Transverse colon (tissue), 4 donors: ENCODE measurements at regions not wholly inside any gene's neighbourhood (a gene's known extent, or its start where the extent isn't known, plus 50 kb on each side); places are given as distances from the start of the nearest gene placed in this dataset.

Experiments
- DNase-seq: peaks from one replicate; pipeline ENCODE4 v3.0.0-alpha.2; 2019
- H3K27ac ChIP-seq, 4 donors: fragments of 200-600 bp; sonication (generic); 2 replicates each; pipeline ENCODE4 v1.5.1; 2016 to 2018; ENCODE audit warnings: inconsistent platforms in 4 of 4
- H3K27me3 ChIP-seq: fragments of 200-600 bp; sonication (generic); 2 replicates; pipeline ENCODE4 v1.5.1; 2017; ENCODE audit warnings: inconsistent platforms
- H3K36me3 ChIP-seq, 4 donors: fragments of 200-600 bp; sonication (generic); 2 replicates each; pipeline ENCODE4 v1.5.1; 2017 to 2019; ENCODE audit warnings: inconsistent platforms in 4 of 4
- H3K4me1 ChIP-seq, 4 donors: fragments of 200-600 bp; sonication (generic); 2 replicates each; pipeline ENCODE4 v1.5.1; 2017 to 2020; ENCODE audit warnings: inconsistent platforms in 4 of 4
- H3K4me3 ChIP-seq, 4 donors: fragments of 200-600 bp; sonication (generic); 1 replicate in 1 of 4; 2 replicates in 3 of 4; pipeline versions ENCODE4 v1.5.1 to v1.6.1; 2017 to 2019; ENCODE audit warnings: inconsistent platforms in 4 of 4
- H3K9me3 ChIP-seq, 2 donors: fragments of 200-600 bp; sonication (generic); 2 replicates each; pipeline ENCODE4 v1.5.1; 2017 to 2019; ENCODE audit warnings: inconsistent platforms in 2 of 2
- CTCF ChIP-seq, 5 experiments: fragments of 200-600 bp in 3 of 5; fragments of 450-650 bp in 2 of 5; sonication (generic) in 3 of 5; IDR thresholded peaks; 1 replicate in 2 of 5; 2 replicates in 3 of 5; pipeline ENCODE4 v1.5.1; 2016 to 2017; ENCODE audit warnings: antibody characterized with exemption in 5 of 5, inconsistent platforms in 3 of 5, mild to moderate bottlenecking in 2 of 5, moderate library complexity in 1 of 5
- EP300 ChIP-seq: sonication (generic); formaldehyde crosslinking; IDR thresholded peaks from one replicate; pipeline ENCODE4 v1.6.1; 2017; ENCODE audit warnings: antibody characterized with exemption, low read depth
- POLR2A ChIP-seq: fragments of 450-650 bp; IDR thresholded peaks from one replicate; pipeline ENCODE4 v1.6.1; 2016; ENCODE audit warnings: antibody characterized with exemption, mild to moderate bottlenecking, moderate library complexity
- POLR2AphosphoS5 ChIP-seq, 3 donors: sonication (generic); formaldehyde crosslinking; IDR thresholded peaks; one replicate each; pipeline ENCODE4 v1.6.1; 2016; ENCODE audit warnings: antibody characterized with exemption in 3 of 3
- WGBS, 2 donors: methylation state at CpG; one replicate each; pipeline ENCODE4 v1.1.5; 2018; ENCODE audit warnings: low coverage in 1 of 2; 5-methylcytosine and 5-hydroxymethylcytosine counted together
- in situ Hi-C, 4 donors: fragments of 200-750 bp; cut with MboI; loops; one replicate each; pipeline versions ENCODE4 v1.15.0 to v1.15.1; 2017; ENCODE audit warnings: low sequenced_read_pairs in 3 of 4, low pct_ligation_motif_present in 1 of 4, low pct_unique_long_range_greater_than_20kb in 1 of 4
- intact Hi-C: fragments of 100-400 bp; cut with DNase I; formaldehyde crosslinking; loops from one replicate; pipeline ENCODE4 v1.15.1; 2023; ENCODE audit warnings: low total_unique reads

GRCh38 chr12:92417373-92417772 lies 271.7 kb upstream of the BTG1 start:
- intact Hi-C loops (no loop called here), in situ Hi-C loops (no loop called here)
- H3K27me3 ChIP-seq, result no peaks in the 10 kb centered on the region
- H3K4me3 ChIP-seq, result no peak overlapping the region
- DNase-seq, result no peak
- H3K36me3 ChIP-seq, result no peaks in the 10 kb centered on the region
- peaks cover 0 to 10% (median 0%) of the 10 kb centered on the region in 4 donors for H3K4me1 ChIP-seq
- H3K9me3 ChIP-seq, result no peaks in the 10 kb centered on the region
- 94 to 95% methylated on average over 2 of the region's 2 CpGs for WGBS, 2 donors
- H3K27ac ChIP-seq, result no peak overlapping the region
- TF ChIP-seq CTCF (IDR thresholded peaks at IDR 0.05), result no peak
- no peak for TF ChIP-seq EP300
- no peak for TF ChIP-seq POLR2AphosphoS5 (IDR thresholded peaks at IDR 0.05)
- no peak for TF ChIP-seq POLR2A

- Histone ChIP-seq H3K27ac (no peak overlapping the region), H3K9me3 (no peaks in the 10 kb centered on the region), H3K4me3 (no peak overlapping the region), H3K36me3 (no peaks in the 10 kb centered on the region), H3K4me1 (peaks cover 0 to 10% (median 0%) of the 10 kb centered on the region in 4 donors), H3K27me3 (no peaks in the 10 kb centered on the region)
- intact Hi-C loops (no loop called here), in situ Hi-C loops (no loop called here)
- 90 to 94% methylated on average over 4 of the region's 4 CpGs for WGBS, 2 donors
- DNase-seq, result no peak
- TF ChIP-seq POLR2A, result no peak
Measured at GRCh38 chr12:92416385-92416812, 270.8 kb upstream of the BTG1 start.

- TF ChIP-seq CTCF (IDR thresholded peaks at IDR 0.05) (peak in 1 of 5 experiments; percentile 18), POLR2AphosphoS5 (IDR thresholded peaks at IDR 0.05) (no peak)
- in situ Hi-C loops (no loop called here), intact Hi-C loops (no loop called here)
Measured at GRCh38 chr12:92414170-92415070, 268.8 kb upstream of the BTG1 start.

GRCh38 chr12:92413286-92413685 lies 267.6 kb upstream of the BTG1 start:
- in situ Hi-C loops (no loop called here), intact Hi-C loops (no loop called here)
- 94 to 100% methylated on average over 2 to 3 of the region's 3 CpGs for WGBS, 2 donors
- no peak for DNase-seq
- TF ChIP-seq POLR2AphosphoS5 (IDR thresholded peaks at IDR 0.05) (no peak), POLR2A (no peak), EP300 (no peak), CTCF (IDR thresholded peaks at IDR 0.05) (no peak)
- Histone ChIP-seq H3K9me3 (no peaks in the 10 kb centered on the region), H3K4me3 (no peak overlapping the region), H3K27ac (no peak overlapping the region), H3K27me3 (no peaks in the 10 kb centered on the region), H3K4me1 (peaks cover 0 to 10% (median 0%) of the 10 kb centered on the region in 4 donors), H3K36me3 (no peaks in the 10 kb centered on the region)

More at GRCh38 chr12:92414170-92415070, 268.8 kb upstream of the BTG1 start:
- H3K36me3 ChIP-seq, result no peaks in the 10 kb centered on the region
- no peaks in the 10 kb centered on the region for H3K9me3 ChIP-seq
- no peak overlapping the region for H3K4me3 ChIP-seq
- no peaks in the 10 kb centered on the region for H3K27me3 ChIP-seq
- DNase-seq, result no peak
- H3K4me1 ChIP-seq, result peaks cover 0 to 10% (median 0%) of the 10 kb centered on the region in 4 donors
- H3K27ac ChIP-seq, result no peak overlapping the region
- 45% methylated on average over 5 of the region's 5 CpGs for WGBS, 2 donors
